ENCODE measurements at regions not wholly inside any gene's neighbourhood (a gene's known extent, or its start where the extent isn't known, plus 50 kb on each side); places are given as distances from the start of the nearest gene placed in this dataset.
"Not testable (repeated sequence)": the region's sequence is repeated elsewhere in the genome, so short reads cannot be mapped to it uniquely, and the experiment has no call there.

GRCh38 chr7:152594801-152595200 is 81.1 kb downstream of the XRCC2 start:
- no peak for DNase-seq

DNA sequence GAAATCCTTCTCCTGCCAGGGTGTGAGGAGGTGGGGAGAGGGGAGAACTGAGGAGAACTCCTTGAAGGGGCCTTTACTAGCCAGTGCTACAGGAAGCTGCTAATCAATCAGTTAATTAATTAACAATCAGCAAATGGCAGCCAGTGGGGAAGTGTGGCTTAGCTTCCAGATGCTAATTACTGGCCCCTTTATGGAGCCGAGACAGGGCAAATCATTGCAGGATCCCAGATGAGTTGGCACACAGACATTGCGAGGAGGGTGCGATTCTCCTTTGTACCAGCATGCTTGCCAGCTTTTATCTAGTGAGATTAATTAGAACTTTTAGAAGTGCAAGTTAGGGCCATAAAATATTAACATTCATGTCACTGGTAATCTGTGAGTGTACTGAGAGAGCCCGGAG is 84.0 kb downstream of the XRCC2 start:
- DNase-seq = no peak

DNA sequence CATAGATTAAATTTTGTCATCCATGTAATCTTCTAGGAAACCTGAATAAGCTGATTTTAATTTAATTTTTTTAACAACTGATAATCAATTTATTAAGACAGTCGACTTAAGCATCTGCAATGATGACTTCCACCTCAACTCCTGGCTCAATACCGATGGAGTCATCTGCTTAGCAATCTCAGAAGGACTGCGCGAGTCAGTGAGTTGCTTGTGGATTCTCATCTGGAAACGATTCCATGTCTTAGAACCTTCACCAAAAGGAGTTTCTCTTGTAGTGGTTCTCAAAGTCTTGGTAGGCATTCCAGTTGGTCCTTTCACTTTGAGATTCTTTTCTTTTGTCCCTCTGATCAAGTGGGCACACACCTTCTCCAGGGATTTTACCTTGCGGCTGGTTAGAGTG is 85.5 kb downstream of the XRCC2 start:
- DNase-seq = no peak

GRCh38 chr7:152589821-152590220 is 86.1 kb downstream of the XRCC2 start:
- DNase-seq = not testable (repeated sequence)

DNA sequence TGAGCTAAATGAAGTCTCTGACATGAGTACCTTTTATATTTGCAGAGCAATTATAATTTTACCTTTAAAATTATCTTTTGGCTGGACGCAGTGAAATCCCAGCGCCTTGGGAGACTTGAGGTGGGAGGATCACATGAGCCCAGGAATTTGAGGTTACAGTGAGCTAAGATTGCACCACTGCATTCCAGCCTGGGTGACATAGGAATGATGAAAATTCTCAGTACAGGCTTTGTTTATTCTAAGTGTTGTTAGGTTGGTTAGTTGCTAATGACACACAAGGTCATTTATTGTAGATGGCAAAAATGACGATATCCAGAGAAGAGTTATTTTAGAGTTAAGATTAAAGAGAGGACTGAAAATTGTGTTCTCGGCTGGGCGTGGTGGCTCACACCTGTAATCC is 87.6 kb downstream of the XRCC2 start:
- peak; percentile 71 for DNase-seq

GRCh38 chr7:152587366-152587765 is 88.6 kb downstream of the XRCC2 start:
- DNase-seq = no peak

DNA sequence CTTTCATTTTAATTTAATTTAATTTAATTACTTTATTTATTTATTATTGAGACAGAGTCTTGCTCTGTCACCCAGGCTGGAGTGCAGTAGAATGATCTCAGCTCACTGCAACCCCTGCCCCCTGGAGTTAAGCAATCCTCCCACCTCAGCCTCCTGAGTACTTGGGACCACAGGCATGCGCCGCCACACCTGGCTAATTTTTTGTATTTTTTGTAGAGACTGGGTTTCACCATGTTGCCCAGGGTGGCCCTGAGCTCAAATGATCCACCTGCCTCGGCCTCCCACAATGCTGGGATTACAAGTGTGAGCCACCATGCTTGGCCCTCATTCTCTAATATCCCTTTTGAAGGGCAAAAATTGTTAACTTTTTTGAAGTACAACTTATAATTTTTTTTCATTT is 92.9 kb downstream of the XRCC2 start:
- no peak for DNase-seq

DNA sequence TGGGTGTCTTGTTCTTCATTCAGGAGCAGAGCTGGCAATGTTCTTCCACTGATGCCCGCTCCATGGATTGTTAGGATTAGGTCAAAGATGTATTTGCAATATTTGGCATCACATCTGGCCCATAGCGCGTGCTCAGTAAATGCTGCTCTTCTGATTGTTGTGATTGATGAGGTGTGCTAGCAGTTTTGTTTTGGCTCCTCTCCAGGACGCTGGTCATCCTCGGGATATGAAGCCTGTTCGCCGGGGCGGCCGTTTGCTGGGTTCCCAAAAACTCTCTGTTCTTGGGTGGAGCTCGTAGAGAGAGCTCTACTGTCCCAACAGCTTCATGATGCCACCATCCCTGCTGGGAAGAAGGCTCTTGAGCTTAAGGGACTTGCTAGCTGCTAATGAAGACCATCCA is 96.9 kb downstream of the XRCC2 start:
- DNase-seq = no peak

DNA sequence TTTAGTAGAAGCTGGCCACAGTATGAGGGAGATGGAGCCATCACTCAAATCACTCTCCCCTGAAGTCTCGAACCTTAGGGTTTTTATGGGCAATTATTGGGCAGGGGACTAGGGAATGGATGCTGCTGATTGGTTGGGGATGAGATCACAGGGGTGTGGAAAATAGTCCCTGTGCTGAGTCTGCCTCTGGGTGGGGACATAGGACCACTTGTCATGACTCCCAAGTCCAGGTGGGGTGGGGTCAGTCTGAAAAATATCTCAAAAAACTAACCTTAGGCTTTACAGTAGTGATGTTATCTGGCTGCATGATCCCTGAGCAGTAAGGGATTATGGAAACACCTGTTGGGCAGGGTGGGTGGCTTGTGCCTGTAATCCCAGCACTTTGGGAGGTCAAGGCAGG is 98.6 kb downstream of the XRCC2 start:
- no peak for DNase-seq

DNA sequence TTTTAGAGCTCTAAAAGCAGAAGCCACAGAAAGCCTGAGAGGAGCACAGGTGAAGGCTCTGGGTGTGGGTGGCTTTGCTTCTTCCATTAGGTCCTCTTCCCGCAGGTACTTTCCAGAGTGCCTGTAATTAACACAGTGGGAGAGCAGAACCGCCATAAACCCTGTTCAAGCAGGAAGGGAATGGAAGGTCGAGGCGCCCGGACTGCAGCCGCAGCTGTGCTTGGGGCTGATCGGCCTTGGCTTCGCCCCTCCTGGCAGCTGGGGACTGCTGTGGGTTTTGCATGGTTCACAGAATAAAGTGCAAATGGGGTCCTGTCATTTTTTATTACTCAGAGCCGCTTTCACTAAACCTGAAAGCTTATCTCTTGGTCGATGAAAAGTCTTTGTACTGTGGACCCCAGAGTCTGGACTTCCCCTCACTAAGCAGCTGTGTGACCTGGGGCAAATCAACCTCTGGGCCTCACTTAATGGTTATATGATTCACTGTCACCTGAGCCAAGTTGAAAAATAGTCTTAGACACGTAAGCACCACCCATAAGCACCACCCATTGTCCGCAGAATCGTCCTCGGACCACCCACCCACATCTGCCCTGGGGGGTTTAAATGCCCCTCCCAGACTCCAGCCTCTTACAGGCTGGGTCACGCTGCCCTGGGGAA is 100.9 kb downstream of the XRCC2 start:
- no peak for DNase-seq

DNA sequence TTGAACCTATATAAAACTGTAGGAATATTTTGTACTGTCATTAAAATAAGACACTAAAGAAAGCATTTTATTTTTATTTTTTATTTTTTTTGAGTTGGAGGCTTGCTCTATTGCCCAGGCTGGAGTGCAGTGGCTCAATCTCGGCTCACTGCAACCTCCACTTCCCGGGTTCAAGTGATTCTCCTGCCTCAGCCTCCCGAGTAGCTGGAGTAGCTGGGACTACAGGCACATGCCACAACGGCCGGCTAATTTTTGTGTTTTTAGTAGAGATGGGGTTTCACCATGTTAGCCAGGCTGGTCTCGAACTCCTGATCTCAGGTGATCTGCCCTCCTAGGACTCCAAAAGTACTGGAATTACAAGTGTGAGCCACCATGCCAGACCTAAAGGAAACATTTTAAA is 102.8 kb downstream of the XRCC2 start:
- not testable (repeated sequence) for DNase-seq

DNA sequence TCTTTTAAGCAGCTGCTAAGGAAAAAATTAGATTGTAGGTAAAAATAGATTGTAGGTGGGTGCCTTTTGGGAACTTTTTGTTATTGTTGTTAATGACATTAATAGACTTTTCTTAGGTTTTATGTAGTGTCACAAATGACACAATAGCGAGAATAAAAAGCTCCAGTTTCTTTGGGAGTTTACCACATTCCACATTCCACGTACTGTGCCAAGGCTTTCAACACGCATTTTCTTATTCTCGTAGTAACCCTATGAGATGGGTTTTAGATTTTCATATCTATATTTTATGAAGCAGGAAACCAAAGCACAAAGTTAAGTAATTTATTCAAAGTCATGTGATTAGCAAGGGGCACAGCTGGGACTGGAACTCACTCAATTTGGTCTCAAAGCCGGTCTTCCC is 103.8 kb downstream of the XRCC2 start:
- DNase-seq = no peak

DNA sequence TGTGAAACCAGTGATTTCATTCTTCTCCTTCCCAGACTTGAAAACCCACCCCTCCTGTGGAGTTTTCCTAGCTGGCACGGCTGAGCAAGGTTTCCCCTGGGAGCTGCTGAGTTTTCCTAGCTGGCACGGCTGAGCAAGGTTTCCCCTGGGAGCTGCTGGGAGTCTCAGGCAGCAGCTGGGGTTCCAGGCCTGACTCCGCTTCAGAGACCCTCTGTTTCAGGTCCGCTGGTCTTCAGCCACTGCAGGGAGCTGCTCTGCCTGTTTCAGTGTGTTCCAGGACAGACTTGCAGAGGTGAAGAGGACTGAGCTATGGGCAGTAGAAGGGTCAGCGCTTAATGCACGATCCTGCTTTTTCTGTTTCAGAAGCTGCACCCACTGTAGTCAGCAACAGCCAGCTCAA is 104.9 kb downstream of the XRCC2 start:
- DNase-seq = no peak

DNA sequence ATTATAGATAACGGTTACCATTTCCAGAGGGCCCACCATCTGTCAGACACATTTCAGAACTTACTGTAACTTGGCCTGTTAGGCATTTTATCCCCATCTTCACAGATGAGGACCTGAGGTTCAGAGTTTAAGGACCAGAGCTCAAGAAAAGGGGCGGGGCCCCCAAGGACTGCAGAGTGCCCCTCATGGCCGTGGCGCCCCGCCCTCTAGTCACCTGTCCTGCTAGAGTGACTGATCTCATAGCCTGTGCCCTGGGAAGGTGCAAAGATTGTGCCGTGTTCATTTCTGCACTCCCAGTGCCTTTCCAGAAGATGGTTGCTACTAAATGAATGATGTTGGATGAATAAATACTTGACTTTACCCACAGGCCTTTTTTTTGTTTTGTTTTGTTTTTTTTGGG is 107.0 kb downstream of the XRCC2 start:
- DNase-seq = no peak

GRCh38 chr7:152565731-152566130 is 110.2 kb downstream of the XRCC2 start:
- DNase-seq = no peak

DNA sequence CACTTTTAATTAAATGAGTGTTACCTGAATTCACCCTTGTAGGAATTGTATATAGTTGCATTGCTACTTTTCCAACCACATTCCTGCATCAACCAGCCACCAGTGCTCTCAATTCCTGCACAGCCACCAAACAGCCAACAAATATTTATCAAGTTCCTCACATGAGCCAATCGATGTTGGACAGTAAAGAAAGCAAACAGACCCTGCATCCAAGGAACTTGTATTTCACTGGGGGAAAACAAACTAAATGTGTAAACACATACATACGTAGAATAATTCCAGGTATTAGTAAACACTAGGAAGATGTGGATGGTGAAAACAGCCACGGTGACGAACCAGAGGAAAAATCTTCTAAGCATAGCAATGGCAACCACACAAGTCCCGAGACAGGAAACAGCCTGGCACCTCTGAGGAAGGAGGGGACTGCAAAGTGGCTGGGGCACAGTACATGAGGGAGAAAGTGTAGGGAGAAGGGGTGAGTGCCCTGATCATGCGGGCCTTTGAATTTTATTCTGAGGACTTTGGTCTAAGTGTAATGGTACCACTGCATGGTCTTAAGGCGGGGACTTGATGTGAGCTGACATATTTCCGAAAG is 111.2 kb downstream of the XRCC2 start:
- DNase-seq = no peak

GRCh38 chr7:152556013-152556755 is 119.8 kb downstream of the XRCC2 start:
- no peak for DNase-seq

GRCh38 chr7:152553671-152554317 is 118.0 kb upstream of the KMT2C start:
- DNase-seq = no peak

- no peak for DNase-seq
Measured at GRCh38 chr7:152551304-152552036, 115.7 kb upstream of the KMT2C start.

- no peak for DNase-seq
Measured at GRCh38 chr7:152544971-152545619, 109.3 kb upstream of the KMT2C start.

GRCh38 chr7:152544481-152544927 is 108.7 kb upstream of the KMT2C start:
- no peak for DNase-seq

DNA sequence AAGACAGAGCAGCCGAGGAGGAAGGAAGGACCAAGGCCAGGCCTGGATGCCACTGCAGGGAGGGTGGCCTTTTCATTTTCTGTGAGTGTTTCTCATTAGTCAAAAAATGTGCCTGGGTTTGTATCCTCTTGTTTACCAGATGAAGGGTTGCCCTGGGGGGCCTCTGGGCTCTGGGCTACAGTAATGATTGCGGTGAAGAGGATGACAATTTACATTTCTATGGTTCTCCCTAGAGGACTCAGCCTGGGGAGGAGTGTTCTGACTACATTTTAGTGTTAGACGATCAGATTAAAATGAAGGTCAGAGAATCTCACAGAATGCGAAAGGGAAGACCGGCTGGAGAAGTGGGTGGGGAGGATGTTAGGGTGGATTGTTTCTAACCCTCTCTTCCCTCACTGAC is 108.0 kb upstream of the KMT2C start:
- DNase-seq = no peak

- DNase-seq = no peak
Measured at GRCh38 chr7:152541892-152542291, 106.1 kb upstream of the KMT2C start.

Data from HCEC 1CT (cell line).